GM21390 (cell line): ENCODE measurements at regions not wholly inside any gene's neighbourhood (a gene's known extent, or its start where the extent isn't known, plus 50 kb on each side); places are given as distances from the start of the nearest gene placed in this dataset.
"Not testable (repeated sequence)": the region's sequence is repeated elsewhere in the genome, so short reads cannot be mapped to it uniquely, and the experiment has no call there.

Source experiments
- ATAC-seq: cut with Tn5 transposase; IDR thresholded peaks from one replicate; pipeline ENCODE4 v1.9.1; 2021; ENCODE audit not compliant: unreplicated experiment

DNA sequence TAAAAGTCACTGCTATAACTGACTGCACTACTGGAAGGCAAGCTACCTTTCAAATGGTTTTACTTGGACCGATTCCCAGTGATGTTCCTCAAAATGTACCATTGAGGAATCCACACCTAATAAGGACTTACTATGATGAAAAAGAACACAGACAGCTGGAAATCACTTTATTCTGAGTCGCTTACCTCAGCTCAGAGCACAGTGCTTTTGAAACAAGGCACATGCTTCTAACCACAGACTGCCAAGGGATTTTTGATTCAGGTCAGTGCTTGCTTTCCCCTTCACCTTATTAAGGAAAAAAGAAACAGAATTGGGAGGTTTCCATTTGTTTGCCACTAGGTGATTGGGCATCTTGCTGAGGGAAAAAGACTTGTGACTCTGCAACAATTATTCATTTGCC lies 707.5 kb upstream of the FSHR start:
- ATAC-seq, result no peak

DNA sequence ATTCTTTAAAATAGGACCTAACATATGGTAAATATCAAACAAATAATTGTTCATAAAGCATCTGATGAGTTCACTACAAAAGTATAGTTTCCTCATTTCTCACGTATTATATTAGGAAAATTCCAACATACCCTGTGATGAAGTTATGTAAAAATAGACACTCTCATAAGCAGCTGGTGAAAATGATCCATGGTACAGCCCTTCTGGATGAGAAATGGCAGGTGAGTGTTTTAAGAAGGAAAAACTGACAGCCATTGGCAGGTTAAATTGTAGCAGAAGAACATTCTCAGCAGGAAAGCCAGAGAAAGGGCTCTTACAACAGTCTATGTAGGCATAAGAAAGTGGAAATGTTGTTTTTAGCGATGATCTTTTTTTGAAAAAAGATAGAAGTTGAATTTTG lies 706.5 kb upstream of the FSHR start:
- ATAC-seq, result no peak

DNA sequence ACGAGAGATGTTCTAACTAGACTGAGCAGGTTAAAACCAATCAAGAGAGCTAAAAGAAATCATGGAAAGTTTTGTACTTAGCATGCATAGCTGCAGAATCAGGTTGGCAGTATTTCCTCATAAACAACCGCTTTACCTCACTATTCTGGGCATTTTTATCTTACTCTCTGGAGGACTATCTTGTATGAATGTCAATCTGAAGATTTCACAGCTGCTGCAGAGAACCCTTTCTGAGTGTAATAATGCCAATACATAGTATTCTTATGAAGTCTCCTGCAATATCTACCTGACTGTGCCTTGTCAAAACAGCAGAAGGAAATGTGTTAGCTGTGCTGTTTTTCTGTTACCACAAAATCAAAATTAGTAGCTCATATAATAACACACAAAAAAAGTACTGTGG lies 705.9 kb upstream of the FSHR start:
- no peak for ATAC-seq

DNA sequence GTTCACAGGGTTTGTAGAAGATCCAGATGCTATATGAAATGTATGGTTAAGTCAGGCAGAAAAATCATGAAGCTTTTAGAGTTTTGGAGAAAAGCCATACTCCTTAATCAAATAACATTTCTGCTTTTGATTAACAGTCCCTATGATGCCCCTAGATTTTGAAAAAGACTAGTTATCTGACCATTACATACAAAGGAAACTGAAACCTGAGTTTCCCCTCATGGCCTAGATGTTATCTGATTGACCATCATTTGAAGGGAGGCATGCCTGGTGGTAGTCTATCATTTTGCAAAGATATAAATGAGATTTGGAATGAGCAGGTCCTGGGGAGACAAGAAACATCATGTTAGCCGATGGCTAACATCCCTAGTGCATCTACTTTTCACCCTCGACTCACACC lies 704.3 kb upstream of the FSHR start:
- ATAC-seq, result no peak

DNA sequence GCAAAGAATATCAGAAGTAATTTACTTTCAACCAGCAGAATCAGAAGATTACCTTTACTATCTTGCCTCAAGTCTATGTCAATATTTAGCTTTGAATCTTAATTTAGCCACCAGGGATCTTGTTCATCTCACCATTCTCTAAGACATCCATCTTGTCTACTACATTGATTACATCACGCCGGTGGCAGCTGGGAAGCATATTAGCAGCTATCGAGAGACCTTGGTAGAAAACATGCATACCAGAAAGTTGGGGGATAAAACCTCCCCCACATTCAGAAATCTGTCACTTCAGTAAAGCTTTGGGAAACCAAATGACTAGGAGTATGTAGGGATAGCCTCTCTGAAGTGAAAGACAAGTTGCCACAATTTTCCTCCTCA lies 703.8 kb upstream of the FSHR start:
- ATAC-seq, result no peak

DNA sequence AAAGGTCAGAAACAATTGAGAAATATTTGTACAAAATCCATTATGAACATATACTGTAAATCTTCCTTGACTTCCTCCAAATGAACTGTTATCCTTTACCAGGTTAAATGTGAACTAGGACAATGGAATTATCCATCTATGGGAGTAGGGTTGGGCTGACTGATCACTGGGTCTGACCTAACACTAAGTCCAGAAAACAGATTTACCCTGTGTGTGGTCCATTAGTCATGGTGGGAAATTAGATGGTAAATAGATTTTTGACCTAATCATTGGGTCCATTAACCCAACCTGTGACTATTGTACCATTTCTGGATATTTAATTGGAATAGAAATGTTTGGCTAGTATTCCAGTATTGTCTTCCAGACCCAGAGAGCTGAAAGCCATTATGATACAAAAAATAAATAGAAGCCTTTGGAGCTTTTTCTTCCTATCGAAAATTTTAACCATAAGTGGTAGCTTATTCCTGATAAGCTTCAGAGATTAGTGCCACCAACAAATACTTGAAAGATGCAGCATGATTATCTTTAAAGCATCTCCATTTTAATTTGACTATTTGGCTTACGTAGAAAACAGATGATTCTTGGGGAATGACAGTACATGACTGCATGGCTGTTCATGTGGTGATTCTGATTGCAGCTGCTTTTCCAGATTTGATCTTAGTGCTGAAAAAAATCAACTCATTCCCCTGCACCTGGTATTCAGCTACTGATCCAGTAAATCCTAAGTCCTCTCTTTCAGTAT lies 703.2 kb upstream of the FSHR start:
- no peak for ATAC-seq

DNA sequence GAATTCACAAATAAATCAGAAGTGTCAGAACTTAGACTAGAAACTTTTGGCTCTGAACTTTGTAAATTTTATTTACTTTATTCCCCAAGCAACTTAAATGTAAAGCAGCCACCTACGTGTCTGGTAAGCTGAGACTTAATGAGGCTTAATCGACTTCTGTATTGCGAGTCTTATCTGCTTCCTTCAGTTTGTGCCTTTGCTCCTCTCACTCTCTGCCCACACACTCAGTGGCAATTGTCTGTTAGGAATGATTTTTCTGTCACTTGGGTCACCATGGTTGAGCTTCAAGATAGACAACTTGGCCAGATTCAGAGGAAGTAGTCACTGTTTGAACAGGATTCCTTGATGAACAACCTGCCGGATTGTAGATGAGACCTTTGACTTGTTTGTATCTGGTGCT lies 691.4 kb upstream of the FSHR start:
- no peak for ATAC-seq

DNA sequence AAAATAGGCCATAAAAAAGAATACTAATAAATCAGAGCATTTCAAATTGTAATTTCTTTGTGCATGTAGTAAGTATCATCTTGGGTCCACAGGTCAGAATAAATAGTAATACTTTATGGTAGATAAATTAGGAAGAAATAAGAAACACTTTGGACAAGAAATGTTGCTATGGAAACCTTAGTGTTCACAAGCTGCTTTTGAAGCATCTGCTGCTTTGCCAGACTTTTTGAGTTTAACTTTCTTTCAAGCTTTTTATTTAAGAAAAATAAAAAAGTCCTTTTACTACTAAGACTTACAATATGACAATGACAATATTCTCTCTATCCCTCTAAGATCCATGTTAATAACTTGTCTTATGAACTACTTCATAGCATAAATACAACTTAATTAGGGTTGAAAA lies 690.7 kb upstream of the FSHR start:
- no peak for ATAC-seq

DNA sequence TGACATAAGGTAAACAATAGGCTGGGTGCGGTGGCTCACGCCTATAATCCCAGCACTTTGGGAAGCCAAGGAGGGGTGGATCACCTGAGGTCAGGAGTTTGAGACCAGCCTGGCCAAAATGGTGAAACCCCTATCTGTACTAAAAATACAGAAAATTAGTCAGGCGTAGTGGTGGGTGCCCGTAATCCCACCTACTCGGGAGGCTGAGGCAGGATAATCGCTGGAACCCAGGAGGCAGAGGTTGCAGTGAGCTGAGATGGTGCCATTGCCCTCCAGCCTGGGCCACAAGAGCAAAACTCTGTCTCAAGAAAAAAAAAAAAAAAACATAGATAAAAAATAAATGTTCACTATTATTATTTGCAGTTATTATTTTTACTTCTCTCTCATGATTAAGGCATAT lies 689.8 kb upstream of the FSHR start:
- not testable (repeated sequence) for ATAC-seq

DNA sequence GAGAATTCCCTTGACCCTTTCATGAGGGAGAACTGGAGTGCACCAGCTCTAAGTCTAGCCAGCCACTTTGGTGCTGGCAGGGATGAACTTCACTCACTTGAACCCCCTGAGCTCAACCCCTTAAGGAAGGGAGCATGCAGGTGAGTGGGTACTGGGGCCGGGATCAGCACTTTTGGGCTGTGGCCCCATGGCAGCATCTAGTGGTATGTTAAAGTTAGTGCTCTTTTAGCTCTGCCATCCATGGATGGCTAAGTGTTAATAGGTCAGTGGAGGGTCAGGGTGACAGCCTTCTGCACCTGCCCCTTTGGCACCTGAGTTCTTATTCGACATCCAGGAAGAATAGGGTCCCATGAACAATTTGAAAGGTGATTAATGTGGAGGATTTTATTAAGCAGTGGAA lies 689.0 kb upstream of the FSHR start:
- no peak for ATAC-seq

DNA sequence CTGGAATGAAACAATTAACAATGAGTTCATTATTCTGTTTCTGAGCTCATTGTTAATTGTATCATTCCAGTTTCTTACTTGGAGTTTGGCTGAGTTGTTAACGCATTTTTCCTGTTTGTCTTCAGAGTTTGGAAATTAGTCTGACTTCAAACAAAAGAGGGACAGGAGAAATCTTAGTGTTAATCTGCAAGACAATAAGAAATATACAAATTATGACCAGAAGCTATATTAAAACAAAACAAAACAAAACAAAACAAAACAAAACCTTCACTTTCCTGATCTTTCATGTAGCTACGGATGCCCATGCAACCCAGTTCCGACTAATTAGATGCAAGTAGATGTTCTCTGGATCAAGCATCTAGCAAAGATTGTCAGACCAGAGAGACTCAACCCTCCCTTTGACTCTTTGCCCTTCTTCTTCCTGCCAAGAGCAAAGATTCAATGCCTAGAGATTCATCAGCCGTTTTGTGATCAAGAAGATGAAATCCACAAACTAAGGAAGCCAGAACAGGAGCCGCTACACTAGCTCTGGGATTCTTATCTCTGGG lies 686.2 kb upstream of the FSHR start:
- ATAC-seq, result no peak

DNA sequence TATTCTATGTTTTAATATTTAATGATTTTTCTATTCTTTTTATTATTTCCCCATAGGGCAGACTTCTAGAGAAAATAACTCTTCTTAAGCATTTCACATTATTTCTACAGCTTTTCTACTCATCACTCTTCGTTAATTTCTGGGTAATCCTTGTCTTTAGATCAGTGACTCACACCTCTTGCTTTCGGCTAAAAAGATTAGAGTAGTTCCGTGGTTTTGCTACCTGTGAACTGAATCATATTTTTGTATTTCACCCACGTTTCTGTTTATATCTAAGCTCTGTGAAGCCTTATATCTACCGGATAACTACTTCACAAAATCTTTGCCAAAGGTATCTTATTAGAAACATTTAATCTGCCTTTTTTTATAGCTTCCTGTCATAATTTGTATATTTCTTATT lies 685.5 kb upstream of the FSHR start:
- ATAC-seq, result no peak

DNA sequence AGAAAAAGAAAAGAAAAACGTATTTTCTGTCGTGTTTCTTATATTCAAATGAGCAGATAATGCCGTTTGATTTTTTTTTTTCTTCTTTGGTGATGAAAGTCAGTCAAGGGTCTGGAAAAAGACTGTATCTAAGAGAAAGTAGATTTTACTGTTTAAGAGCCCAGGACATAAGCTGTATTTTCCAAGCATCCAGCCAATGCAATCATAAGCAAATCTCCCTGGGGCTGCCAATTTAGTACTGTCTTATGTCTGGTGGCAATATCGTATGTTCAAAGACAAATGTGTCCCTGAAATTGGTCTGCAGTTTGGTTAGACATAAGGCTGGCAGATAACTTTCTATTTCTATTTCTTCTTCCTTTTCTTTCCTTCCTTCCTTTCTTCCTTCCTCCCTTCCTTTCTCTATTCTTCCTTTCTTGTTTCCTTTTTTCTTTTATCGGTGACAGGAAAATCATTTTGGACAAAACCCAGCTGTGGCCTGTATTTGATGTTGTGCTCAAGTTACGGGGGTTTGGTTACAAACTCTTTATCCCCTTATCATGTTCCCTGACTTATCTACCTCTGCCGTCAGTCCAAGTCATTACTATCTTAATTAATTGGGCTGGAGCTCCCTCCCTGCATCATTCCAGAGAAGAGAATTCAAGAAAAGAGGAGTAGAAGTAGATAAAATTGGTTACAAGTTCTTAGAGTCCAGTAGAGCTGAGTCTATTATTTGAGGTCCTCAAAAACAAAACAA lies 683.4 kb upstream of the FSHR start:
- no peak for ATAC-seq

DNA sequence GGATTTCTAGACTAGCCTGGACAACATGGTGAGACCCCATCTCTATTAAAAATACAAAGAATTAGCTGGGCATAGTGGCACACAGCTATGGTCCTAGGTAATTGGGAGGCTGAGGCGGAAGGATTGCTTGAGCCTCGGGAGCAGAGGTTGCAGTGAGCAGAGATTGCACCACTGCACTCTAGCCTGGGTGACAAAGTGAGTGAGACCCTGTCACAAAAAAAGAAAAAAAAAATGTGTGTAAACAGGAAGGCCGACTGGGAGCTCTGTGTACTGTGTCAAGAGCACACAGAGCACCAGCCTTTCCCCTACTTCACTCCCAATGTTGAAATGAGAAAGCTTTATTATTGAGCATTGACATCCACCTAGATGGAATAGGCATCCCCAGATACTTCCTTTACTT lies 681.7 kb upstream of the FSHR start:
- ATAC-seq, result no peak

DNA sequence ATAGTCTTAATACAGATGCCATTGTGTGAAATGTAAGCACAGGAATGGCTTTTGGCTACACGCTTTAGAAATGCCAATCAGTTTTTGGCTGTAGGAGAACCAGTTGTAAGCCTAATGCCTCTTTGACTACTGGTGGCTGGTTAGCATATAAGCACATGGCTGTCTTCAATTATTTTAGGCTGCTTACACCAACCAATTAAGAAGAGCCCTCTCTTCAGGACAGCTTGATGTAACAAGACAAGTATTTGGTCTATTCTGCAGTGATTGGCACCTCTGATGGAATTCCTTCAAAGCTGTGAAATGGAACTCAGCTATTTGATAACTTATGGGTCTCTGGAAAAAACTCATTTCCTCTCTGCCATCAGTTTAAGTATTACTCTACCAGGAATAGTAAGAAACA lies 680.1 kb upstream of the FSHR start:
- no peak for ATAC-seq

DNA sequence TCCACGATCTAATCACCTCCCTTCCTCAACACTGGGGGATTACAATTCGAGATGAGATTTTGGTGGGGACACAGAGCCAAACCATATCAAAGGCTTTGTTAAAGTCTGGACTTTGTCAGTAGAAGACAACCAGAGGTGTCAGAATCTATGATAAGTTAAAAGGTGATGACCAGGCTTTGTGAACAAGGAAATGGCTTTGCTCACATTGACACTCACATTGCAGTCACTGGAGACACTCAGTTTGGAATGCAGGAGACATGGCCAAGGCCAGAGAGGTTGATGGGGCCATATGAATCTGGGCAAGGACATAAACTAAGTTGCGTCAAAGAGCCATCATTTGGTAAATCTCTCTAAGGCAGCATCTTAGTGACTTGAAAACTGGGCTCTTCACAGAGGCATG lies 678.2 kb upstream of the FSHR start:
- ATAC-seq, result no peak

DNA sequence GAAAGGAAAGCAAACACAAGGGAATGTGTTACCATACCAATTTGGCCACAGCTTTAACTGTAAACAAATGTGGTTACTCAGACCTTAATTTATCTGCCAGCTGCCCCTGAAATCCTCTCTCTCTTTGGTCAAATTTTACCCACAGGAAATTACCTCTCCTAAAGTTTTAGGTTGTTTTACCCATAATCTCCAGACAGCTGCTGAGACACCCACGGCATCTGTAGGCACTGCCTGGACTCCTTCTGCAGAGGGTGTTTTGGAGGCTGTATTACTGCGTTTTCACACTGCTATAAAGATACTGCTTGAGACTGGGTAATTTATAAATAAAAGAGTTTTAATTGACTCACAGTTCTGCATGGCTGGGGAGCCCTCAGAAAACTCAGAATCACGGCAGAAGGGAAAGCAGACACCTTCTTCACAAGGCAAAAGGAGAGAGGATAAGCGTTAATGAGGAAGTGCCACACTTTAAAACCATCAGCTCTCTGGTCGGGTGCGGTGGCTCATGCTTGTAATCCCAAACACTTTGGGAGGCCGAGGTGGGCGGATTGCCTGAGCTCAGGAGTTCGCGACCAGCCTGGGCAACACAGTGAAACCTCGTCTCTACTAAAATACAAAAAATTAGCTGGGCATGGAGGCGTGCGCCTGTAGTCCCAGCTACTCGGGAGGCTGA lies 677.5 kb upstream of the FSHR start:
- no peak for ATAC-seq

DNA sequence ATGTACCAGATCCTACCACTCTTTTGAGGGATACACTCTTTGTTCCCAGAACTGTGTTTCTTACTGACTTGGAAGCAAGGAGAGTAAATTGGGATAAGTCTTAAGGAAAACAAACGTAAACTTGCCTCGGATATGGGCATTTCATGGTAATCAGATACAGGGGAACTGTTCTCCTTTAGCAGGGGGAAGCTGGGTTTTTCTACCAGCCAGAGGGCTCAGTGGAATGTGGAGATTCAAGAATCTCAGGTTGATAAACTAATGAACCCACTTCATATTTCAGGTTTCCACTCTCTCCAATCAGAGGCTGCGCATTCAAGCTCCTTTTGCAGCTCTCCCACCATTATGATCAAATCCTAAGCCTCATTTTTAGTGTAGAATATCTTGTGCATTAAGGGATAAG lies 676.5 kb upstream of the FSHR start:
- ATAC-seq, result no peak

DNA sequence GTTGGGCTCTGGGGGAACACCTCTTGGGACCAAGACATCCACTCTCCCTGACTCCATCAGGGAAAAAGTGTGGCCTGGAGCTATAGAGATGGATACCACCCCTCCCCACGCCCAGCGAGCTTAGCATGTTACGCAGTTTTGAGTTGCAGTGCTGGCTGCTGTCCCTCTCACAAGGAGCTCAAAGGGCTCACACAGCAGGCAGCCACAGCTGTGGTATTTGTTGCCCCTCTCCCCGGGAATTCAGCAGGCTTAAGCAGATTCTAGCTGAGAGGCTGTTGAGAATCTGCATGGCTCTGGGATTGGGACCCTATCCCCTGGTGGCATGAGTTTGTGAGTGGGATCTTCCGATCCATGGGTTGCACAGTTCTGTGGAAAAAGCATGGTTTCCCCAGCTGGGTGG lies 673.1 kb upstream of the FSHR start:
- no peak for ATAC-seq

DNA sequence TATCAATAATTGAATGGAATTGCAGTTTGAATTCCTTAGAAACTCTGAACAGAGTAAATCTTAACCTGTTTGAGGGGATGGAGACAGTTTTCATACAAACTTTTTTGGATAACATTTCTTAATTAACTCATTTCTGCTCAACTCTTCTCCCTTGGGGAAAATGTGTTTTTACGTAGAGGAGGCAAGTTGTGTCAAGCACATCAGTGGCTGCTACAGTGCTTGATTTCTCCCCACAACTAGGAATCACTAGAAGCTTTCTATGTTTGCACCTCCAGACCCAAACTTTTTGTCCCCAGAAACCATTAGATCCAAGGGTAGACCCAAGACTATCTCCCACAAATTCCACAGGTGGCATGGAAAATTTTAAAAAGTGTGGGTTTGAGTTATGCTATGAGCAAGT lies 658.9 kb upstream of the FSHR start:
- no peak for ATAC-seq

DNA sequence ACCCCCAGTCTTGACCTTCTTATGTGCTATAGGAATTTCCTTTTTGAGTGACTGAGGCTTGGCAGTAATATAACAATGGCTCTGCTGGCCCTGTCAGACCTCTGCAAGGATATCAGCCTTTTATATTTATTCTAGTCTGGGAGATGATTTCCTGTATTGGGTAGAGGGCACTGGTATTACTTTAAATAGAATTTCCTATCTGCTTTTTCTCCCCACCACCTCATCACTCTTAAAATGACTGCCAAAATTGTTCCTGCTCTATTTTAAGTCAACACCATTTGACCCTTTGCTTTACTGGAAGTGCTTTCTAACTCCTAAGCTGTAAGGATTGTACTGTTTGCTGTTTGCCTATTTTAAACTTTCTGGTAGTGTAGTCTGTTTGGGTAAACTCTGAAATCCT lies 658.4 kb upstream of the FSHR start:
- no peak for ATAC-seq

DNA sequence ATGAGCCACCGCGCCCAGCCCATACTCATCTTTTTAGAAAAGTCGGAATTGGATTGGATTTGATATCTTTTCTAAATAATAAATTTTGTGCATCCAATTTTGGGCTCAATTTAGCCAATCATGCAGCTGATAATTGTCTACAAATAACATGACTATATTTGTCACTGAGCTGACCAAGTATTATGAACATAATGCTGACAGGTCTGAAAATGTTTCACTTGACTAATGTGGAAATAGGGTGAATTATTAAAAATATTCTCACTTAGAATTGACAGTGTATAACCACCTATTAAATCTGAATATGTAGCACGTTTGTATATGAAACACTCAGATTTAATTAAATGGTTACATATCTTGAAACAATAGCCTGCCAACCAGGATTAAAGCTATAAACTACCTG lies 657.2 kb upstream of the FSHR start:
- ATAC-seq, result no peak
